Progenitor cell of endocrine pancreas (in vitro differentiated cells): ENCODE measurements at regions not wholly inside any gene's neighbourhood (a gene's known extent, or its start where the extent isn't known, plus 50 kb on each side); places are given as distances from the start of the nearest gene placed in this dataset.
"Not testable (repeated sequence)": the region's sequence is repeated elsewhere in the genome, so short reads cannot be mapped to it uniquely, and the experiment has no call there.

ENCODE experiments used
- DNase-seq: peaks from one replicate; pipeline ENCODE4 v3.0.0; 2021; ENCODE audit warnings: low spot score; ENCODE audit not compliant: unreplicated experiment
- H3K27ac Mint-ChIP-seq: 2 replicates; pipeline ENCODE4 v1.8.0; 2021; ENCODE audit warnings: mild to moderate bottlenecking, moderate library complexity, mixed read lengths
- H3K27me3 Mint-ChIP-seq: 2 replicates; pipeline ENCODE4 v1.8.0; 2021; ENCODE audit warnings: mixed read lengths
- H3K36me3 Mint-ChIP-seq: 2 replicates; pipeline ENCODE4 v1.8.0; 2022; ENCODE audit warnings: mixed read lengths; ENCODE audit not compliant: insufficient read depth
- H3K4me1 Mint-ChIP-seq: 2 replicates; pipeline ENCODE4 v1.8.0; 2021; ENCODE audit warnings: low read depth, mixed read lengths
- H3K4me3 Mint-ChIP-seq: 2 replicates; pipeline ENCODE4 v1.8.0; 2021; ENCODE audit warnings: low read depth, mild to moderate bottlenecking, moderate library complexity, mixed read lengths
- H3K9me3 Mint-ChIP-seq: 2 replicates; pipeline ENCODE4 v1.8.0; 2021; ENCODE audit warnings: low read depth, mixed read lengths
- CTCF ChIP-seq: fragments of 200-600 bp; sonication (generic); IDR thresholded peaks from one replicate; pipeline ENCODE4 v1.5.0; 2021; ENCODE audit warnings: antibody characterized with exemption, mild to moderate bottlenecking; ENCODE audit not compliant: unreplicated experiment

GRCh38 chr2:7165736-7166135, 248.5 kb downstream of the RNF144A start:
- TF ChIP-seq CTCF, result no peak
- Mint-ChIP-seq H3K4me3 (no peak overlapping the region), H3K27me3 (peaks cover 8% of the 10 kb centered on the region), H3K4me1 (no peaks in the 10 kb centered on the region), H3K9me3 (no peaks in the 10 kb centered on the region), H3K36me3 (no peaks in the 10 kb centered on the region), H3K27ac (no peak overlapping the region)
- DNase-seq, result no peak

- H3K27ac Mint-ChIP-seq, result no peak overlapping the region
- H3K4me1 Mint-ChIP-seq, result no peaks in the 10 kb centered on the region
- no peaks in the 10 kb centered on the region for H3K36me3 Mint-ChIP-seq
- H3K9me3 Mint-ChIP-seq, result no peaks in the 10 kb centered on the region
- TF ChIP-seq CTCF, result no peak
- H3K4me3 Mint-ChIP-seq, result no peak overlapping the region
- no peak for DNase-seq
- peaks cover 17% of the 10 kb centered on the region for H3K27me3 Mint-ChIP-seq
Measured at GRCh38 chr2:7167801-7168411, 250.7 kb downstream of the RNF144A start.

- no peak for TF ChIP-seq CTCF
- Mint-ChIP-seq H3K27ac (no peak overlapping the region), H3K36me3 (no peaks in the 10 kb centered on the region), H3K9me3 (no peaks in the 10 kb centered on the region), H3K4me3 (no peak overlapping the region), H3K27me3 (peaks cover 17% of the 10 kb centered on the region), H3K4me1 (no peaks in the 10 kb centered on the region)
- no peak for DNase-seq
Measured at GRCh38 chr2:7169593-7169992, 252.4 kb downstream of the RNF144A start.

GRCh38 chr2:7178996-7179395, 261.8 kb downstream of the RNF144A start:
- H3K27ac Mint-ChIP-seq, H3K9me3 Mint-ChIP-seq, DNase-seq, H3K27me3 Mint-ChIP-seq, H3K36me3 Mint-ChIP-seq, H3K4me3 Mint-ChIP-seq, H3K4me1 Mint-ChIP-seq: not testable (repeated sequence)

- peaks cover 2% of the 10 kb centered on the region for H3K4me1 Mint-ChIP-seq
- DNase-seq, result no peak
- no peaks in the 10 kb centered on the region for H3K27me3 Mint-ChIP-seq
- no peak overlapping the region for H3K4me3 Mint-ChIP-seq
- H3K27ac Mint-ChIP-seq, result no peak overlapping the region
- no peak for TF ChIP-seq CTCF
- no peaks in the 10 kb centered on the region for H3K9me3 Mint-ChIP-seq
- no peaks in the 10 kb centered on the region for H3K36me3 Mint-ChIP-seq
Measured at GRCh38 chr2:7180638-7181370, 263.6 kb downstream of the RNF144A start.

- DNase-seq, result no peak
- Mint-ChIP-seq H3K4me1 (peaks cover 2% of the 10 kb centered on the region), H3K9me3 (no peaks in the 10 kb centered on the region), H3K36me3 (no peaks in the 10 kb centered on the region), H3K27ac (no peak overlapping the region), H3K4me3 (no peak overlapping the region), H3K27me3 (no peaks in the 10 kb centered on the region)
- TF ChIP-seq CTCF, result no peak
Measured at GRCh38 chr2:7182525-7182924, 265.3 kb downstream of the RNF144A start.
